IMR-90 (cell line): ENCODE measurements at regions not wholly inside any gene's neighbourhood (a gene's known extent, or its start where the extent isn't known, plus 50 kb on each side); places are given as distances from the start of the nearest gene placed in this dataset.

ENCODE experiments used
- ATAC-seq: fragments of 200-7000 bp; cut with Tn5 transposase; 2 replicates; pipeline ENCODE4 v1.9.1; 2020; ENCODE audit warnings: low read depth, mild to moderate bottlenecking, moderate library complexity
- BruUV-seq: library from RNA; stranded (reverse); fragments of 400-500 nt; replicated peaks from 2 replicates; lab custom pipeline; 2021; lab: Mats Ljungman, UMichigan
- CTCF ChIA-PET: fragments of 300-600 bp; formaldehyde crosslinking; extraction: SDS; loops from one replicate; lab custom pipeline; 2021; ENCODE audit warnings: antibody characterized with exemption; lab: Yijun Ruan, JAX
- POLR2A ChIA-PET: fragments of 300-600 bp; sonication (Branson Sonifier 250); formaldehyde crosslinking; loops from one replicate; lab custom pipeline; 2022; ENCODE audit warnings: antibody characterized with exemption; ENCODE audit not compliant: unreplicated experiment; lab: Charles Lee
- DNase-seq: peaks from one replicate; pipeline ENCODE4 v3.0.0; 2013
- H2AFZ ChIP-seq: replicated peaks from 2 replicates; pipeline ENCODE3; 2013; ENCODE audit warnings: low read length, mild to moderate bottlenecking; ENCODE audit not compliant: poor library complexity
- H2AK5ac ChIP-seq: 2 replicates; pipeline ENCODE4 v1.6.1; 2013; ENCODE audit warnings: low read depth, low read length, inconsistent platforms
- H2AK9ac ChIP-seq: replicated peaks from 2 replicates; pipeline ENCODE3; 2013; ENCODE audit warnings: mild to moderate bottlenecking, low read depth, low read length, moderate library complexity; ENCODE audit not compliant: poor library complexity
- H2BK120ac ChIP-seq: 2 replicates; pipeline ENCODE4 v1.6.1; 2013; ENCODE audit warnings: low read depth, low read length, inconsistent platforms
- H2BK15ac ChIP-seq: 3 replicates; pipeline ENCODE4 v1.6.1; 2013; ENCODE audit warnings: low read depth, low read length, inconsistent platforms
- H2BK20ac ChIP-seq: 2 replicates; pipeline ENCODE4 v1.6.1; 2013; ENCODE audit warnings: low read depth, mild to moderate bottlenecking, inconsistent platforms, low read length, moderate library complexity
- H2BK5ac ChIP-seq: 2 replicates; pipeline ENCODE4 v1.6.1; 2013; ENCODE audit warnings: mild to moderate bottlenecking, low read depth, low read length, inconsistent platforms; ENCODE audit not compliant: poor library complexity, severe bottlenecking
- H3K14ac ChIP-seq: replicated peaks from 2 replicates; pipeline ENCODE4 v1.6.1; 2013; ENCODE audit warnings: low read depth, low read length, inconsistent platforms
- H3K18ac ChIP-seq: 2 replicates; pipeline ENCODE4 v1.6.1; 2013; ENCODE audit warnings: low read depth, low read length, control low read depth
- H3K23ac ChIP-seq: 2 replicates; pipeline ENCODE4 v1.6.1; 2013; ENCODE audit warnings: low read depth, low read length, inconsistent platforms
- H3K27ac ChIP-seq: 2 replicates; pipeline ENCODE4 v1.5.1; 2013; ENCODE audit warnings: mild to moderate bottlenecking, control low read depth, low read length; ENCODE audit not compliant: insufficient read depth
- H3K27me3 ChIP-seq: 2 replicates; pipeline ENCODE4 v1.6.1; 2013; ENCODE audit warnings: low read length; ENCODE audit not compliant: control insufficient read depth, insufficient read depth
- H3K36me3 ChIP-seq: 2 replicates; pipeline ENCODE4 v1.6.1; 2013; ENCODE audit warnings: low read length, mixed read lengths; ENCODE audit not compliant: control insufficient read depth, insufficient read depth
- H3K4ac ChIP-seq: 2 replicates; pipeline ENCODE4 v1.6.1; 2013; ENCODE audit warnings: low read depth, low read length, inconsistent platforms
- H3K4me1 ChIP-seq: 2 replicates; pipeline ENCODE4 v1.6.1; 2013; ENCODE audit warnings: low read length, mixed read lengths; ENCODE audit not compliant: control insufficient read depth, insufficient read depth
- H3K4me2 ChIP-seq: 2 replicates; pipeline ENCODE4 v1.6.1; 2013; ENCODE audit warnings: low read depth, mild to moderate bottlenecking, control low read depth, low read length, moderate library complexity
- H3K4me3 ChIP-seq: 2 replicates; pipeline ENCODE4 v1.5.1; 2013; ENCODE audit warnings: low read depth, mild to moderate bottlenecking, control low read depth, low read length, moderate library complexity; ENCODE audit not compliant: insufficient read depth
- H3K56ac ChIP-seq: 2 replicates; pipeline ENCODE4 v1.6.1; 2013; ENCODE audit warnings: low read length, inconsistent platforms; ENCODE audit not compliant: insufficient read depth; ENCODE audit errors: extremely low read depth
- H3K79me1 ChIP-seq, 2 experiments: 2 replicates each; pipeline ENCODE4 v1.6.1; 2013; ENCODE audit warnings: low read length in 2 of 2, inconsistent platforms in 1 of 2, low read depth in 1 of 2
- H3K9ac ChIP-seq: 2 replicates; pipeline ENCODE4 v1.6.1; 2013; ENCODE audit warnings: low read depth, low read length, control low read depth
- H3K9me1 ChIP-seq: 2 replicates; pipeline ENCODE4 v1.6.1; 2013; ENCODE audit warnings: low read length, inconsistent platforms; ENCODE audit not compliant: insufficient read depth
- H3K9me3 ChIP-seq: 2 replicates; pipeline ENCODE4 v1.6.1; 2013; ENCODE audit warnings: low read length; ENCODE audit not compliant: control insufficient read depth, insufficient read depth
- H4K20me1 ChIP-seq: 2 replicates; pipeline ENCODE4 v1.6.1; 2013; ENCODE audit warnings: low read length, inconsistent platforms; ENCODE audit not compliant: insufficient read depth
- H4K5ac ChIP-seq: 2 replicates; pipeline ENCODE4 v1.6.1; 2013; ENCODE audit warnings: mild to moderate bottlenecking, low read depth, low read length, control low read depth
- H4K8ac ChIP-seq, 2 experiments: 2 replicates each; pipeline ENCODE4 v1.6.1; 2013; ENCODE audit warnings: low read depth in 2 of 2, low read length in 2 of 2, control low read depth in 1 of 2, inconsistent platforms in 1 of 2
- H4K91ac ChIP-seq: 2 replicates; pipeline ENCODE4 v1.6.1; 2013; ENCODE audit warnings: low read depth, low read length, inconsistent platforms; ENCODE audit not compliant: insufficient read depth
- BHLHE40 ChIP-seq: fragments of 150-350 bp; IDR thresholded peaks from 2 replicates; pipeline ENCODE4 v1.6.1; 2016; ENCODE audit warnings: mild to moderate bottlenecking, low read depth, low read length
- CEBPB ChIP-seq: IDR thresholded peaks from 2 replicates; pipeline ENCODE4 v1.6.1; 2012; ENCODE audit warnings: low read depth, low read length, improper control_type of control experiment
- CHD1 ChIP-seq: IDR thresholded peaks from 2 replicates; pipeline ENCODE4 v1.6.1; 2012; ENCODE audit warnings: low read depth, low read length, improper control_type of control experiment
- FOS ChIP-seq: fragments of 150-350 bp; IDR thresholded peaks from 2 replicates; pipeline ENCODE4 v1.6.1; 2016; ENCODE audit warnings: low read depth, low read length
- MAFK ChIP-seq: IDR thresholded peaks from 2 replicates; pipeline ENCODE4 v1.6.1; 2012; ENCODE audit warnings: low read depth, low read length, improper control_type of control experiment
- MAZ ChIP-seq: IDR thresholded peaks from 2 replicates; pipeline ENCODE4 v1.6.1; 2012; ENCODE audit warnings: low read depth, mild to moderate bottlenecking, low read length, improper control_type of control experiment, moderate library complexity, borderline replicate concordance
- MXI1 ChIP-seq: IDR thresholded peaks from 2 replicates; pipeline ENCODE4 v1.6.1; 2012; ENCODE audit warnings: low read depth, mild to moderate bottlenecking, low read length, moderate library complexity, borderline replicate concordance
- NFE2L2 ChIP-seq: fragments of 150-350 bp; IDR thresholded peaks from 2 replicates; pipeline ENCODE4 v1.6.1; 2016; ENCODE audit warnings: low read depth, mild to moderate bottlenecking, low read length
- POLR2A ChIP-seq: IDR thresholded peaks from 2 replicates; pipeline ENCODE4 v1.6.1; 2012; ENCODE audit warnings: mild to moderate bottlenecking, low read depth, low read length
- RAD21 ChIP-seq: IDR thresholded peaks from 2 replicates; pipeline ENCODE4 v1.6.1; 2012; ENCODE audit warnings: low read length, improper control_type of control experiment
- RCOR1 ChIP-seq: IDR thresholded peaks from 2 replicates; pipeline ENCODE4 v1.6.1; 2012; ENCODE audit warnings: mild to moderate bottlenecking, low read length, improper control_type of control experiment; ENCODE audit not compliant: insufficient replicate concordance
- RFX5 ChIP-seq: IDR thresholded peaks from 2 replicates; pipeline ENCODE4 v1.8.0; 2012; ENCODE audit warnings: low read depth, mild to moderate bottlenecking, low read length, moderate library complexity
- SMC3 ChIP-seq: fragments of 150-350 bp; IDR thresholded peaks from 2 replicates; pipeline ENCODE4 v1.6.1; 2016; ENCODE audit warnings: low read depth, mild to moderate bottlenecking, antibody characterized with exemption, low read length, moderate library complexity
- WGBS, 2 experiments: methylation state at CpG; one replicate each; pipeline versions ENCODE4 v1.1.5 to v1.1.7; 2013; ENCODE audit warnings: missing lambda C conversion rate in 2 of 2; ENCODE audit not compliant: insufficient read length in 1 of 2; ENCODE audit errors: extremely low coverage in 2 of 2; 5-methylcytosine and 5-hydroxymethylcytosine counted together
- dilution Hi-C: fragments of 300-500 bp; cut with HindIII; formaldehyde crosslinking; loops from one replicate; pipeline ENCODE4 v1.14.3; 2018; ENCODE audit warnings: low sequenced_read_pairs; ENCODE audit not compliant: unreplicated experiment
- in situ Hi-C: fragments of 300-500 bp; cut with MboI; formaldehyde crosslinking; loops from 3 replicates; pipeline ENCODE4 v1.14.3; 2019; ENCODE audit warnings: low sequenced_read_pairs, inconsistent platforms, mixed read lengths
- intact Hi-C: fragments of 100-400 bp; cut with micrococcal nuclease; formaldehyde crosslinking; loops from 2 replicates; pipeline ENCODE4 v1.10.0; 2022
- TF ChIP-seq, protein P1 (sequence below): conservative IDR thresholded peaks from 2 replicates; pipeline ENCODE4 v1.5.1; 2012; ENCODE audit warnings: mild to moderate bottlenecking, low read depth, low read length, improper control_type of control experiment
- TF ChIP-seq, protein P2 (sequence below): fragments of 150-350 bp; IDR thresholded peaks from 2 replicates; pipeline ENCODE4 v1.6.1; 2017; ENCODE audit warnings: mild to moderate bottlenecking, antibody characterized with exemption, low read length, low read depth
- TF ChIP-seq, protein P3 (sequence below): fragments of 150-350 bp; IDR thresholded peaks from 2 replicates; pipeline ENCODE4 v1.6.1; 2016; ENCODE audit warnings: low read depth, mild to moderate bottlenecking, low read length, moderate library complexity, borderline replicate concordance

DNA sequence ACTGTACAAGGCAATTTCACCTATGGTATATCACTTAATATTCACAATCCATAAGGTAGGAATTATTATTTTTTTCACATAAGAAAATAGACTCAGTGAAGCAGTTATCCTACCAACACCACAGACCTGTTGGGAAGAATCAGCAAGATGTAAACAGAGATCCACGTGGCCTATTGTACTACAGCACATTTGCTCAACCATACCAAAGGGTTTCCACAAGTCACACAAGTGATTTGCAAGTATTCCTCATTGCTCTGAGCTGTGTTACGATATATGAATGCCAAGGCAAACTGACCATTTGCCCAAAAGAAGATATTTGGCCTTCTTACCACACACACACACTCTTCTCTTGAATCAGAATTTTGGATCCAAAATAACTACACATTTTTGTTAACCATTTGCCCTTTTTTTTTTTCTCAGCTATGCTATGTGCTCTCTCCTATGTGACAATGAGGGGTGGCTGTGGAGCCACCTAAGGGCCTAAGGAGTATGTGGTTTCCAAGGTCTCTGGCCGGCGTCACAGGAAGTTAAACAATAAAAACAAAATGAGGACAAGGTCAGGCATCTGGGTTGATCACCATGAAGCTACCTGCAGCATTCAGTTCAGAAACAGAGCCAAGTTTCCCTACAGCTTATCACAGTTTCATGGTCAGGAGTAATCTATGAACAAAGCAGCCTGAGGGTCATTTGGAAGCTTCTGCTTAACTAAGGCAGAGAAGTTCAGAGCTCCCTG, 171.0 kb upstream of the FREM1 start:
- no peak overlapping the region for H2BK5ac ChIP-seq
- BruUV-seq, result no TSS peak
- DNase-seq, result no peak
- no peak overlapping the region for H3K14ac ChIP-seq
- no peak overlapping the region for H2BK20ac ChIP-seq
- H4K5ac ChIP-seq, result no peak overlapping the region
- CTCF ChIA-PET, result no interaction called here
- no peak overlapping the region for H3K56ac ChIP-seq
- H2AK5ac ChIP-seq, result no peak overlapping the region
- no peaks in the 10 kb centered on the region for H3K9me3 ChIP-seq
- dilution Hi-C loops (no loop called here), intact Hi-C loops (no loop called here), in situ Hi-C loops (no loop called here)
- no peaks in the 10 kb centered on the region for H3K4me1 ChIP-seq
- no peak overlapping the region for H4K8ac ChIP-seq
- H3K9ac ChIP-seq, result no peak overlapping the region
- no peak for ATAC-seq
- POLR2A ChIA-PET, result interaction anchor here (0.7 kb wide), 1 partner anchor 1328 kb away, joined by 4 read pairs; no protein-coding TSS in a partner anchor
- no peak overlapping the region for H3K27ac ChIP-seq
- H3K18ac ChIP-seq, result no peak overlapping the region
- no peak overlapping the region for H2BK15ac ChIP-seq
- H2AK9ac ChIP-seq, result no peak overlapping the region
- no peaks in the 10 kb centered on the region for H3K27me3 ChIP-seq
- H3K4me3 ChIP-seq, result no peak overlapping the region
- no peaks in the 10 kb centered on the region for H4K20me1 ChIP-seq
- H3K9me1 ChIP-seq, result no peaks in the 10 kb centered on the region
- no peak overlapping the region for H3K4ac ChIP-seq
- H3K36me3 ChIP-seq, result no peaks in the 10 kb centered on the region
- TF ChIP-seq FOS (no peak), SMC3 (no peak), MAFK (no peak), RAD21 (no peak), RFX5 (no peak), NFE2L2 (no peak), CHD1 (no peak), MAZ (no peak), RCOR1 (no peak), POLR2A (no peak), CEBPB (no peak), MXI1 (no peak), BHLHE40 (no peak)
- TF ChIP-seq, protein P1, sequence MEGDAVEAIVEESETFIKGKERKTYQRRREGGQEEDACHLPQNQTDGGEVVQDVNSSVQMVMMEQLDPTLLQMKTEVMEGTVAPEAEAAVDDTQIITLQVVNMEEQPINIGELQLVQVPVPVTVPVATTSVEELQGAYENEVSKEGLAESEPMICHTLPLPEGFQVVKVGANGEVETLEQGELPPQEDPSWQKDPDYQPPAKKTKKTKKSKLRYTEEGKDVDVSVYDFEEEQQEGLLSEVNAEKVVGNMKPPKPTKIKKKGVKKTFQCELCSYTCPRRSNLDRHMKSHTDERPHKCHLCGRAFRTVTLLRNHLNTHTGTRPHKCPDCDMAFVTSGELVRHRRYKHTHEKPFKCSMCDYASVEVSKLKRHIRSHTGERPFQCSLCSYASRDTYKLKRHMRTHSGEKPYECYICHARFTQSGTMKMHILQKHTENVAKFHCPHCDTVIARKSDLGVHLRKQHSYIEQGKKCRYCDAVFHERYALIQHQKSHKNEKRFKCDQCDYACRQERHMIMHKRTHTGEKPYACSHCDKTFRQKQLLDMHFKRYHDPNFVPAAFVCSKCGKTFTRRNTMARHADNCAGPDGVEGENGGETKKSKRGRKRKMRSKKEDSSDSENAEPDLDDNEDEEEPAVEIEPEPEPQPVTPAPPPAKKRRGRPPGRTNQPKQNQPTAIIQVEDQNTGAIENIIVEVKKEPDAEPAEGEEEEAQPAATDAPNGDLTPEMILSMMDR, result no peak
- TF ChIP-seq, protein P2, sequence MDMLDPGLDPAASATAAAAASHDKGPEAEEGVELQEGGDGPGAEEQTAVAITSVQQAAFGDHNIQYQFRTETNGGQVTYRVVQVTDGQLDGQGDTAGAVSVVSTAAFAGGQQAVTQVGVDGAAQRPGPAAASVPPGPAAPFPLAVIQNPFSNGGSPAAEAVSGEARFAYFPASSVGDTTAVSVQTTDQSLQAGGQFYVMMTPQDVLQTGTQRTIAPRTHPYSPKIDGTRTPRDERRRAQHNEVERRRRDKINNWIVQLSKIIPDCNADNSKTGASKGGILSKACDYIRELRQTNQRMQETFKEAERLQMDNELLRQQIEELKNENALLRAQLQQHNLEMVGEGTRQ, result no peak
- TF ChIP-seq, protein P3, sequence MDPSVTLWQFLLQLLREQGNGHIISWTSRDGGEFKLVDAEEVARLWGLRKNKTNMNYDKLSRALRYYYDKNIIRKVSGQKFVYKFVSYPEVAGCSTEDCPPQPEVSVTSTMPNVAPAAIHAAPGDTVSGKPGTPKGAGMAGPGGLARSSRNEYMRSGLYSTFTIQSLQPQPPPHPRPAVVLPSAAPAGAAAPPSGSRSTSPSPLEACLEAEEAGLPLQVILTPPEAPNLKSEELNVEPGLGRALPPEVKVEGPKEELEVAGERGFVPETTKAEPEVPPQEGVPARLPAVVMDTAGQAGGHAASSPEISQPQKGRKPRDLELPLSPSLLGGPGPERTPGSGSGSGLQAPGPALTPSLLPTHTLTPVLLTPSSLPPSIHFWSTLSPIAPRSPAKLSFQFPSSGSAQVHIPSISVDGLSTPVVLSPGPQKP, result no peak
- no peak overlapping the region for H3K23ac ChIP-seq
- WGBS, 2 experiments, result 67% methylated on average over 1 of the region's 4 CpGs; no CpG with 5 or more reads in 1 of the 2 experiments
- H3K4me2 ChIP-seq, result no peak overlapping the region
- no peaks in the 10 kb centered on the region for H3K79me1 ChIP-seq
- H2BK120ac ChIP-seq, result no peak overlapping the region
- H4K91ac ChIP-seq, result no peak overlapping the region
- H2AFZ ChIP-seq, result no peak overlapping the region
